Natural killer cell treated with Interleukin-12 subunit alpha and Interleukin-12 subunit beta and Interleukin-15 and Interleukin-18, amount 100 ng/mL, for 72 hours (primary cell): ENCODE measurements at regions not wholly inside any gene's neighbourhood (a gene's known extent, or its start where the extent isn't known, plus 50 kb on each side); places are given as distances from the start of the nearest gene placed in this dataset.

Source experiments
- ATAC-seq, 2 donors: fragments of 150-1000 bp; cut with Tn5 transposase in 1 of 2; sonication (Bioruptor Pico), chemical (Tn5 transposase) in 1 of 2; 2 replicates each; pipeline ENCODE4 v1.10.0; 2021
- DNase-seq: peaks from one replicate; pipeline ENCODE4 v3.0.0; 2022; ENCODE audit warnings: low spot score
- H3K27ac Mint-ChIP-seq, 2 donors: 1 replicate in 1 of 2; 2 replicates in 1 of 2; pipeline ENCODE4 v1.8.0; 2022; ENCODE audit warnings: mixed read lengths in 2 of 2, mild to moderate bottlenecking in 1 of 2, moderate library complexity in 1 of 2
- H3K27me3 Mint-ChIP-seq, 2 donors: 1 replicate in 1 of 2; 2 replicates in 1 of 2; pipeline ENCODE4 v1.8.0; 2022; ENCODE audit warnings: mixed read lengths in 2 of 2
- H3K36me3 Mint-ChIP-seq: one replicate; pipeline ENCODE4 v1.8.0; 2022; ENCODE audit warnings: mixed read lengths
- H3K4me1 Mint-ChIP-seq, 2 donors: 1 replicate in 1 of 2; 2 replicates in 1 of 2; pipeline ENCODE4 v1.8.0; 2022; ENCODE audit warnings: low read depth in 2 of 2, mixed read lengths in 2 of 2, mild to moderate bottlenecking in 1 of 2
- H3K4me3 Mint-ChIP-seq: one replicate; pipeline ENCODE4 v1.8.0; 2022; ENCODE audit warnings: mixed read lengths
- H3K9me3 Mint-ChIP-seq: 2 replicates; pipeline ENCODE4 v1.8.0; 2022; ENCODE audit warnings: mixed read lengths

DNA sequence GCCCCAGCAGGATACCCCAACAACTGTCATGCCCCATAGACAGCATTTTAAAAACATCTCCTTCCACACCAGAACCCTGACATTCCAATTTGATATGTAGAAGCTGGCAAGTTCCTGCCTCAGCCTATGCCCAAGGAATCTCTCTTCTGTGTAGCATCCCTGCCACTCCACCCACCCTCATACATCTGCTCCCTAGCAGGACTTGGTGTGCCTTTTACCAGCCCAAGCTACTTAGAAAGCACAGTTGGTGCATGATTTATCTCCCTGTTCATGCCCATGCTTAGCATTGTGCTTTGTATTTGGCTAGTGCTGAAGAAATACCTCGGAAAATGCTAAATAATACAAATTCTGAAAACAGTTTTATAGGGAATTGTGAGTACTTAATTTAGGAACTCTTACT is 236.9 kb upstream of the HES1 start:
- no peak overlapping the region for H3K27ac Mint-ChIP-seq
- H3K4me3 Mint-ChIP-seq, result no peak overlapping the region
- DNase-seq, result no peak
- H3K27me3 Mint-ChIP-seq, result peaks cover 3 to 9% of the 10 kb centered on the region in 2 donors
- no peaks in the 10 kb centered on the region for H3K4me1 Mint-ChIP-seq
- H3K9me3 Mint-ChIP-seq, result no peaks in the 10 kb centered on the region
- no peak for ATAC-seq
- H3K36me3 Mint-ChIP-seq, result no peaks in the 10 kb centered on the region

DNA sequence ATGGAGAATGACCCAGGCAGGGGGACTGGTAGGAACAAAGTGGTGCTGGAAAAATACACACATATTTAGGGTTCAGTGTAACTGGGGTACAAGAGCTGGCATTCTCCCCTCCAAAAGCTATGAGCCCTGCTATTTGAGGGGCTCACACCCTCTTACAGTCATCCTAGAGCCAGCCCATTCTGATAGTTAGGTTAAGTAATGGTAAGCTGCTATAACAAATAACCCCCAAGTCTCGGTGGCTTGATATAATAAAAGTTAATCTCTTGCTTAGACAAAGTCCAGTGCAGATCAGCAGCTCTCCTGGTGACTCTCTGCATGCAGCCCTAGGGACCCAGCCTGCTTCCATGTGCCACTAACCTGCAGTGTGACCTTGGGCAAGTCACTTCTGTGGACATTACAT is 234.9 kb upstream of the HES1 start:
- no peaks in the 10 kb centered on the region for H3K4me1 Mint-ChIP-seq
- H3K36me3 Mint-ChIP-seq, result no peaks in the 10 kb centered on the region
- ATAC-seq, result no peak
- peaks cover 5 to 6% of the 10 kb centered on the region in 2 donors for H3K27me3 Mint-ChIP-seq
- H3K4me3 Mint-ChIP-seq, result no peak overlapping the region
- H3K9me3 Mint-ChIP-seq, result no peaks in the 10 kb centered on the region
- no peak overlapping the region for H3K27ac Mint-ChIP-seq
- no peak for DNase-seq

DNA sequence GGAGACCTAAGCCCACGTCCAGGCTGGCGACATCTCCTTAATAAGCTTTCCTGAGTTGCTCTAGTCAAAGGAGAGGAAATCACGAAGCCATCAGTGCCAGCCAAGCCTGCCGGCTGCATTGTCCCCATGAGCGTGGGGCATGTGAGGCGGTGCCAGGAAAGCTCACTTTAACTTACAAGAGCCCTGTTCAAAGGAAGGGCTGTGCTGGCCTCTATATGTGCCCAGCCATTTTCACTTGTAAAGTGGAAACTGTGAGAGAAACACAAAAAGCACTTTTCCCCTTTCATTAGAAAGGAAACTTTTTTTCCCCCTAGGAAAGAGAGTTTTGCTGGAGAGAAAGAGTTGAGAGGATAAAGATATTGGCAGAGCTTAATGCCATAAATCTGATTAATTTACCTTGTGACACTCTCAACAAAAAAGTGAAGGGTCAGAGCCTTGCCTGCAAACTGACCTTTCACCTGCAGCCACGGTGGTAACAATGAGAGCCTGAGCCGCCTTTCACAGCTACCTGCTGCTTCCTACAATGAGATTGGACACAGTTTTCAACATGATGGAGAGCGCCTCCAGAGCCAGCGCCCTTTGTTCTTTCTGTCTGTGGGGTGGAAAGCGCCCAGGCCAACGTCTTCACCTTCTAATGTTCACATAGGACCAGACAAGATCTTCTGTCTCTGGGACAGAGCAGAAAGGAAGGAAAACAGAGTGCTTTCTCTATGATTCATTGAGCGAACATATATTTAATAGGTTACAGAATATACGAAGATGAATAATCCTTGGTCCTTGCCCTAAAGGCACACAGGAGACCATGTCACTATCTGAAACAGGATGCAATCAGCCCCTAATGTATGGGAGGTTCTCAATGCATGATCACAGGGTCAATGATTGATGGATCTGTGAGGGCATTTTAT is 233.1 kb upstream of the HES1 start:
- no peaks in the 10 kb centered on the region for H3K36me3 Mint-ChIP-seq
- H3K9me3 Mint-ChIP-seq, result no peaks in the 10 kb centered on the region
- H3K4me3 Mint-ChIP-seq, result no peak overlapping the region
- DNase-seq, result no peak
- no peak overlapping the region for H3K27ac Mint-ChIP-seq
- no peaks in the 10 kb centered on the region for H3K4me1 Mint-ChIP-seq
- H3K27me3 Mint-ChIP-seq, result peaks cover 9 to 11% of the 10 kb centered on the region in 2 donors
- ATAC-seq, result no peak

DNA sequence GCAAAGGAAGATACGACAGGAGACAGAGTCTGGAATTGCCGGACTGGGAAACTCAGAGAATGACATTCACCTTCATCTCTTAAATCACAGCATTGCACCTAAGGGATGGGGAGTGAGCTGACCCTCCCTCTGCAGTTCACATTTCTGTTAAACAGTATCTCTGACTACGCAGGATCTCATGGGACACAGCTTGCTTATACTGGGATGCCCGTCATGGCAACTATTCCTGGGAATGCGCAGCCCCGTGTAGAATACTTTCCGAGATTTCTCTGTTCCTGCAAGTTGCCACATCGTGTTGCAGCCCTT is 232.5 kb upstream of the HES1 start:
- Mint-ChIP-seq H3K4me3 (no peak overlapping the region), H3K27ac (no peak overlapping the region), H3K27me3 (peaks cover 9 to 11% of the 10 kb centered on the region in 2 donors), H3K36me3 (no peaks in the 10 kb centered on the region), H3K9me3 (no peaks in the 10 kb centered on the region), H3K4me1 (no peaks in the 10 kb centered on the region)
- ATAC-seq, result no peak
- DNase-seq, result no peak

DNA sequence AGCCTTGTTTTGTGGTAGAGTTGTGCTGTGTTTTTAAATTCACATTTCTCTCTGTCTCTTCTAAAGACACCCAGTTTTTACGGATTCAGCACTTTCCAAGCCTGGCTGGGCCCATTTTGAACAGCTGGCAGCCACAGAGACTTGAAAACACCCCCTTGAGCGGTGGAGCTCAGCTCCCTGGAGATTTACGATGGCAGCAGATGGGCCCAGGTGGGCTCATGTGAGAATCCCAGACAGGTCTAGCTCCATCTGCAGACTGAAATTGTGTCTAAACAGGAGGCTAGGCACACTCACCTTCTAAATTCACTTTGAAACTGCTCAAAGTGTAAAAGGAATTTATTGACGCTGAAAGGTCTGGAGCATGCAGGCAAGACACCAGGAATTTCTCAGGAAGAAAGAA is 232.0 kb upstream of the HES1 start:
- Mint-ChIP-seq H3K9me3 (no peaks in the 10 kb centered on the region), H3K36me3 (no peaks in the 10 kb centered on the region), H3K4me3 (no peak overlapping the region), H3K27ac (no peak overlapping the region), H3K27me3 (peaks cover 9 to 11% of the 10 kb centered on the region in 2 donors), H3K4me1 (no peaks in the 10 kb centered on the region)
- ATAC-seq (no peak), DNase-seq (no peak)

GRCh38 chr3:193905541-193906396 is 230.2 kb upstream of the HES1 start:
- Mint-ChIP-seq H3K36me3 (no peaks in the 10 kb centered on the region), H3K4me3 (no peak overlapping the region), H3K4me1 (no peaks in the 10 kb centered on the region), H3K27me3 (peaks cover 6 to 11% of the 10 kb centered on the region in 2 donors), H3K9me3 (no peaks in the 10 kb centered on the region), H3K27ac (no peak overlapping the region)
- ATAC-seq (no peak), DNase-seq (no peak)

DNA sequence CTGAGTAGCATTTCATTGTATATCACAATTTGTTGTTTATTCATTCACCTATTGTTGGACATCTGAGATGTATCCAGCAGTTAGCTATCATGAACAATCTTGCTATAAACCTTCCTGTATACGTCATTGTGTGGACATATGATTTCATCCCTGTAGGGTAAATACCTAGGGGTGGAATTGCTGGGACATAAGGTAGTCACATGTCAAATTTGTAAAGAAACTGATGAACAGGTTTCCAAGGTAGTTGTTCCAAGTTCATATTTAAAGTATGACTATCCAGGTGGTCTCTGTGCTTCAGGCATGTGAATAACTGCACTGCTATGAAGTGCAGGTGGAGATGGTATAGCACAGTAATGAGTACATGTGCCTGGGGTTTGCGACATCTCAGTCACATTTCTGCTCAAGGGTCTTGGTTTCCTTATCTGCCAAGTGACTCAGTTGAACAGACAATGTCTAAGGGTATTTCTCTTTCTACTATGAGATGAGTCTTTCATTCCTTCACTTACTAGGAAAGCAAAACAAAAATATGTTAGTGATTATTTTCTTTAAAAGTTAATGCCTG is 229.0 kb upstream of the HES1 start:
- Mint-ChIP-seq H3K4me1 (peaks cover 3 to 4% of the 10 kb centered on the region in 2 donors), H3K4me3 (no peak overlapping the region), H3K36me3 (no peaks in the 10 kb centered on the region), H3K27ac (no peak overlapping the region), H3K9me3 (no peaks in the 10 kb centered on the region), H3K27me3 (peaks cover 6 to 11% of the 10 kb centered on the region in 2 donors)
- no peak for DNase-seq
- ATAC-seq, result no peak

DNA sequence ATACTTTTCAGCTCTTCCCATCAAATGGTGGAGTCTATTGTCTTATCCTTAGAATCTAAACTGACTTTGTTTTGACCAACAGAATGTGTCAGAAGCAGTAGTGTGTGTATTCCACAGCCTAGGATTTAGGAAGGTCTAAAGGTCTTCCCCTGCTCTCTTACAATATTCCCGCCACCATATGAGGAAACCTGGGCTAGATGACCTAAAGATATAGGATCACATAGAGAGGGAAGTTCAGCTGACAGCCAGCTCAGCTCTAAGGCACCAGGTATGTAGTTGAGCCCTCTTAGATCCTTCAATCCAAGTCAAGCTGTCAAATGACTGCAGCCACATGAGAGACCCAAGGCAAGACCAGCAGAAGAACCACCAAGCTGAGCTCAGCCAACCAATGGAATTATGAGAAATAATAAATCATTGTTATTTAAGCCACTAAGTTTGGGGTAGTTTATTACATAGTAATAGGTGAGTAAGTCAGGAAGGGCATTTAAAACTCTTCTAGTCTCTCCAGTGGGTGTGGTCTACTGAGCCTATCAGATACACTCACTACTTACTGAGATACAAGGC is 227.7 kb upstream of the HES1 start:
- Mint-ChIP-seq H3K27me3 (peaks cover 6 to 11% of the 10 kb centered on the region in 2 donors), H3K9me3 (no peaks in the 10 kb centered on the region), H3K27ac (no peak overlapping the region)

DNA sequence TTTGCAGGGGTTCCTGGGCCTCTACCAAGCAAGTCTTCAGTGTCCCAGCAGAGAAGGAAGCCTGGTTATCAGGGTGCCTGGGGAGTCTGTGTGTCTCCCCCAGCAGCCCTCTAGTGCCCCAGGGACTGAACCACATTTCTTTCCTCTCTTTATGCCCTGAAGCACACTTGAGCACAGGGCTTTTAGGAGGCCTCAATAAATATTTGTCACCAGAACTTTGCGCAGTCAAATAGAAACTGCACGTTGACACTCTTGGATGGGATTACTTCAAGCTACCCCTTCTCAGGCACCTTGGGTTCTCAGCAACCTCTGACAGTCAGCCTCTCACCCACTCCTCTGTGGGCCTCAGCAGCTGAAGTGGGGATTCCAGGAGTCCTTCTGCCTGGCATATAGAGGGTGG is 226.6 kb upstream of the HES1 start:
- Mint-ChIP-seq H3K4me3 (no peak overlapping the region), H3K4me1 (peaks cover 7 to 10% of the 10 kb centered on the region in 2 donors), H3K27ac (no peak overlapping the region), H3K9me3 (no peaks in the 10 kb centered on the region), H3K27me3 (peaks cover 4 to 7% of the 10 kb centered on the region in 2 donors), H3K36me3 (no peaks in the 10 kb centered on the region)
- DNase-seq, result no peak
- peak in 1 of 2 donors; percentile 22 for ATAC-seq

More for the DNA sequence above, 227.7 kb upstream of the HES1 start:
- no peak for DNase-seq
- Mint-ChIP-seq H3K36me3 (no peaks in the 10 kb centered on the region), H3K4me1 (peaks cover 7 to 10% of the 10 kb centered on the region in 2 donors), H3K4me3 (no peak overlapping the region)
- ATAC-seq, result no peak

GRCh38 chr3:193910310-193910709 is 225.6 kb upstream of the HES1 start:
- no peak overlapping the region for H3K4me3 Mint-ChIP-seq
- H3K27ac Mint-ChIP-seq, result no peak overlapping the region
- peaks cover 7 to 10% of the 10 kb centered on the region in 2 donors for H3K4me1 Mint-ChIP-seq
- no peak for ATAC-seq
- H3K9me3 Mint-ChIP-seq, result no peaks in the 10 kb centered on the region
- DNase-seq, result no peak
- peaks cover 4 to 7% of the 10 kb centered on the region in 2 donors for H3K27me3 Mint-ChIP-seq
- no peaks in the 10 kb centered on the region for H3K36me3 Mint-ChIP-seq

GRCh38 chr3:193910886-193911738 is 224.8 kb upstream of the HES1 start:
- peak overlapping the region in 1 of 2 donors; percentile 39 for H3K27ac Mint-ChIP-seq
- DNase-seq, result no peak
- H3K36me3 Mint-ChIP-seq, result no peaks in the 10 kb centered on the region
- no peaks in the 10 kb centered on the region for H3K9me3 Mint-ChIP-seq
- H3K4me3 Mint-ChIP-seq, result no peak overlapping the region
- ATAC-seq, result no peak
- peaks cover 4 to 7% of the 10 kb centered on the region in 2 donors for H3K27me3 Mint-ChIP-seq
- peaks cover 7 to 10% of the 10 kb centered on the region in 2 donors for H3K4me1 Mint-ChIP-seq

DNA sequence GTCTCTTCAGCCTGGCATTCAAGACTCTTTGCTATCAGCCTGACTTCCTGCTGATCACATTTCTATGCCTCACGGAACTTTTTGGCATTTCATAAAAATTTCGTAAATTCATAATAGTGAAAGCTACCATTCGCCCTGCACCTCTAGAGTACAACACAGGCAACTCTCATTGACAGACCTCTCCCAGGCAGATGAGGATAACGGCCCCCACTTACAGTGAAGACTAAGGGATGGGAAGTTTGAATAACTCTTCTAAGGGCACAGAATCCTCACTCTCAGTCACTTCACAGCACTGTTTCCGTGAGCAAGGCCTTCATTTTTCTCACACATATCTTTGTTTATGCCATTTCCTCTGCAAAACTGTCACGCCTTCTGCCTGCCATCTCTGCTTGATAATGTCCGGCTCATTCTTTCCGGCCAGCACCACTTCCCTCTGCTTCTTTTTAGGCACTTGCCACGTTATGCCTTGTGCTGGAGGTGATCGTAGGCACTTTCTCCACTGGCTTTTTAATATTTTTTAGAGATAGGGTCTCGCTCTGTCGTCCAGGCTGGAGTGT is 224.1 kb upstream of the HES1 start:
- H3K4me1 Mint-ChIP-seq, result peaks cover 7 to 10% of the 10 kb centered on the region in 2 donors
- peaks cover 2 to 3% of the 10 kb centered on the region in 2 donors for H3K27me3 Mint-ChIP-seq
- H3K36me3 Mint-ChIP-seq, result no peaks in the 10 kb centered on the region
- ATAC-seq (no peak), DNase-seq (no peak)
- no peaks in the 10 kb centered on the region for H3K9me3 Mint-ChIP-seq
- H3K4me3 Mint-ChIP-seq, result no peak overlapping the region
- H3K27ac Mint-ChIP-seq, result peak overlapping the region in 1 of 2 donors; percentile 5
